Lower lobe of right lung (tissue), 2 donors: ENCODE measurements at regions not wholly inside any gene's neighbourhood (a gene's known extent, or its start where the extent isn't known, plus 50 kb on each side); places are given as distances from the start of the nearest gene placed in this dataset.
"Not testable (repeated sequence)": the region's sequence is repeated elsewhere in the genome, so short reads cannot be mapped to it uniquely, and the experiment has no call there.

Source experiments
- ATAC-seq, 2 donors: fragments of 200-7000 bp; cut with Tn5 transposase; one replicate each; pipeline ENCODE4 v1.9.1; 2020 to 2022; ENCODE audit warnings: mild to moderate bottlenecking in 2 of 2, moderate library complexity in 2 of 2
- DNase-seq: peaks from one replicate; pipeline ENCODE4 v3.0.0-alpha.2; 2020
- H3K27ac ChIP-seq: fragments of 200-600 bp; one replicate; pipeline ENCODE4 v1.8.0; 2022
- H3K27me3 ChIP-seq: fragments of 200-600 bp; one replicate; pipeline ENCODE4 v1.8.0; 2022; ENCODE audit warnings: low read depth
- H3K36me3 ChIP-seq: fragments of 200-600 bp; one replicate; pipeline ENCODE4 v1.8.0; 2022; ENCODE audit warnings: mild to moderate bottlenecking
- H3K4me1 ChIP-seq: fragments of 200-600 bp; one replicate; pipeline ENCODE4 v1.8.0; 2022
- H3K4me3 ChIP-seq: fragments of 200-600 bp; one replicate; pipeline ENCODE4 v1.8.0; 2022; ENCODE audit warnings: mild to moderate bottlenecking
- H3K9me3 ChIP-seq: fragments of 200-600 bp; one replicate; pipeline ENCODE4 v1.8.0; 2022
- CTCF ChIP-seq: fragments of 200-600 bp; IDR thresholded peaks from one replicate; pipeline ENCODE4 v1.8.0; 2022; ENCODE audit warnings: antibody characterized with exemption, mild to moderate bottlenecking
- intact Hi-C: fragments of 100-400 bp; cut with DNase I; formaldehyde crosslinking; loops from one replicate; pipeline ENCODE4 v1.11.0; 2022
- donor health status: DM: no; HTN: yes; CAD: no; lungs with severe emphysema.

- intact Hi-C loops = no loop called here
- Histone ChIP-seq H3K36me3 (no peaks in the 10 kb centered on the region), H3K9me3 (no peaks in the 10 kb centered on the region), H3K4me1 (no peaks in the 10 kb centered on the region), H3K27me3 (no peaks in the 10 kb centered on the region), H3K27ac (no peak overlapping the region), H3K4me3 (no peak overlapping the region)
- ATAC-seq (no peak), DNase-seq (no peak)
- TF ChIP-seq CTCF = no peak
Measured at GRCh38 chr15:20376872-20377271, 164.7 kb downstream of the GOLGA6L6 start.

- H3K27me3 ChIP-seq, DNase-seq, H3K9me3 ChIP-seq, H3K27ac ChIP-seq, H3K4me3 ChIP-seq, H3K36me3 ChIP-seq, H3K4me1 ChIP-seq, intact Hi-C loops: not testable (repeated sequence)
- ATAC-seq = peak; percentile 17 to 18
Measured at GRCh38 chr15:20372416-20372815, 169.2 kb downstream of the GOLGA6L6 start.

- Histone ChIP-seq H3K27me3 (no peaks in the 10 kb centered on the region), H3K4me1 (no peaks in the 10 kb centered on the region), H3K9me3 (no peaks in the 10 kb centered on the region), H3K27ac (no peak overlapping the region), H3K36me3 (no peaks in the 10 kb centered on the region), H3K4me3 (no peak overlapping the region)
- no peak for TF ChIP-seq CTCF
- ATAC-seq (no peak), DNase-seq (no peak)
- intact Hi-C loops = no loop called here
Measured at GRCh38 chr15:20369500-20369899, 172.1 kb downstream of the GOLGA6L6 start.

GRCh38 chr15:20368974-20369373 is 172.6 kb downstream of the GOLGA6L6 start:
- Histone ChIP-seq H3K4me3 (no peak overlapping the region), H3K4me1 (no peaks in the 10 kb centered on the region), H3K27me3 (no peaks in the 10 kb centered on the region), H3K36me3 (no peaks in the 10 kb centered on the region), H3K27ac (no peak overlapping the region), H3K9me3 (no peaks in the 10 kb centered on the region)
- TF ChIP-seq CTCF = no peak
- ATAC-seq = no peak
- DNase-seq = no peak
- intact Hi-C loops = no loop called here

GRCh38 chr15:20367093-20367492 is 174.5 kb downstream of the GOLGA6L6 start:
- H3K36me3 ChIP-seq = no peaks in the 10 kb centered on the region
- ATAC-seq (no peak), DNase-seq (no peak)
- no peak for TF ChIP-seq CTCF
- no peak overlapping the region for H3K27ac ChIP-seq
- no peak overlapping the region for H3K4me3 ChIP-seq
- peaks cover under 1% of the 10 kb centered on the region for H3K27me3 ChIP-seq
- intact Hi-C loops = no loop called here
- H3K9me3 ChIP-seq = no peaks in the 10 kb centered on the region
- H3K4me1 ChIP-seq = no peaks in the 10 kb centered on the region

GRCh38 chr15:20363591-20363990 is 178.0 kb downstream of the GOLGA6L6 start:
- H3K4me3 ChIP-seq, H3K4me1 ChIP-seq, H3K9me3 ChIP-seq, H3K36me3 ChIP-seq, DNase-seq, H3K27me3 ChIP-seq, H3K27ac ChIP-seq, intact Hi-C loops: not testable (repeated sequence)
- peak in 1 of 2 donors; percentile 14 for ATAC-seq

GRCh38 chr15:20361091-20361490 is 180.5 kb downstream of the GOLGA6L6 start:
- DNase-seq (no peak), ATAC-seq (no peak)
- Histone ChIP-seq H3K4me3 (no peak overlapping the region), H3K36me3 (no peaks in the 10 kb centered on the region), H3K27me3 (peaks cover 4% of the 10 kb centered on the region), H3K4me1 (peaks cover 3% of the 10 kb centered on the region), H3K9me3 (no peaks in the 10 kb centered on the region), H3K27ac (no peak overlapping the region)
- intact Hi-C loops = no loop called here
- no peak for TF ChIP-seq CTCF
